ENCODE measurements at regions not wholly inside any gene's neighbourhood (a gene's known extent, or its start where the extent isn't known, plus 50 kb on each side); places are given as distances from the start of the nearest gene placed in this dataset.
"Not testable (repeated sequence)": the region's sequence is repeated elsewhere in the genome, so short reads cannot be mapped to it uniquely, and the experiment has no call there.

DNA sequence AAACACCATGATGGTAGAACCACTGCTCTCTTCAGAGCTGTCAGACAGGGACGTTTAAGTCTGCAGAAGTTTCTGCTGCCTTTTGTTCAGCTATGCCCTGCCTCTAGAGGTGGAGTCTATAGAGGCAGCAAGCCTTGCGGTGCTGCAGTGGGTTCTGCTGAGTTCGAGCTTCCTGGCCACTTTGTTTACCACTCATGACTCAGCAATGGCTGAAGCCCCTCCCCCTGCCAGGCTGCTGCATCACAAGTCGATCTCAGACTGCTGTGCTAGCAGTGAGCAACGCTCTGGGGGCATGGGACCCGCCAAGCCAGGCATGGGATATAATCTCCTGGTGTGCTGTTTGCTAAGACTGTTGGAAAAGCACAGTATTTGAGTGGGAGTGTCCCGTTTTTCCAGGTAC, 229.5 kb upstream of the WDFY3 start:
- POLR2A ChIA-PET; FAIRE-seq; H3K4me1 ChIP-seq; H3K9me3 ChIP-seq; TF ChIP-seq FOSL2 (IDR thresholded peaks at IDR 0.05): not testable (repeated sequence)
- peak; percentile 89 to 97 for ATAC-seq
- Histone ChIP-seq H3K4me3 (peak overlapping the region; percentile 34), H3K27ac (peak overlapping the region; percentile 72 to 85), H3K4me2 (peak overlapping the region; percentile 68)
- WGBS (ENCODE audit: missing lambda C conversion rate), result 7% methylated on average over 2 of the region's 7 CpGs
- peak; percentile 18 to 89 for DNase-seq (ENCODE audit: low read depth in 1 of 2, low spot score in 1 of 2)
- CTCF ChIA-PET, result interaction anchor here (0.9 kb wide), 1 partner anchor 41 kb away, joined by 3 read pairs; no protein-coding TSS in a partner anchor
- TF ChIP-seq MAX (IDR thresholded peaks at IDR 0.05) (0 out of 2 replicates have a peak, but pooled peaks have one; percentile 30), FOSL2 (CRISPR knock-in tag; IDR thresholded peaks at IDR 0.05) (peak; percentile 64), MAFK (IDR thresholded peaks at IDR 0.05; ENCODE audit: partially characterized antibody) (peak; percentile 89), NFE2L2 (conservative IDR thresholded peaks at IDR 0.05; ENCODE audit: low read length) (peak; percentile 32; the same call in 1 of the 2 replicates)

DNA sequence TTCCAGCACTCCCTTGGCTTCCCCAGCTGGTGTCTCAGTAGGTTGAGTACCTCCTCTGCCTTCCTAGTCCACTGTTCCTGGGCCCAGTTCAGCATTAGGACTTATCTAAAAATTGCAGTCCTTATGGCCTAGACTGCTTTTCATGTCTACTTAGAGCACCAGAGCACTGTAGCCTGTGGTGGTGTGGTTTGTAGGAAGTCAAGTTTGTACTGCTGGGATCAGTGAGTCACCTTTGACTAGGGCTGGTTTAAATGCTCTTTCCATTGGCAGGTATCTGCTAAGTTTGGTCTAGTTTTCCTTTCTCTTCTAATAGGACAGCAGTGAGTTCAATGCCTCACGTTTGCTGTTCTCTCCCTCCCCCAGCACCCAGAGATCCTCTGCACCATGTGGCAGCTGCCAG, 233.6 kb upstream of the WDFY3 start:
- no peaks in the 10 kb centered on the region; the same call in 2 of the 3 replicates for H3K9me3 ChIP-seq
- H3K27ac ChIP-seq, result no peak overlapping the region
- 45% methylated on average over 1 of the region's 1 CpG for WGBS (ENCODE audit: missing lambda C conversion rate)
- CTCF ChIA-PET, result no interaction called here
- ATAC-seq (no peak), FAIRE-seq (no peak), DNase-seq (ENCODE audit: low read depth in 1 of 2, low spot score in 1 of 2) (no peak)
- H3K4me1 ChIP-seq, result peaks cover 7% of the 10 kb centered on the region; the same call in 1 of the 3 replicates
- POLR2A ChIA-PET, result no interaction called here
- no peak overlapping the region for H3K4me2 ChIP-seq
- H3K4me3 ChIP-seq, result no peak overlapping the region
- TF ChIP-seq FOSL2 (IDR thresholded peaks at IDR 0.05), result no peak
- no peak for TF ChIP-seq FOSL2 (CRISPR knock-in tag; IDR thresholded peaks at IDR 0.05)
- no peak for TF ChIP-seq ESRRA (IDR thresholded peaks at IDR 0.05; ENCODE audit: borderline replicate concordance, low read length)
- no peak for TF ChIP-seq NR3C1 (IDR thresholded peaks at IDR 0.05)
- TF ChIP-seq HMGXB4 (CRISPR knock-in tag; IDR thresholded peaks at IDR 0.05; ENCODE audit: borderline replicate concordance), result no peak
- no peak for TF ChIP-seq EHF (CRISPR knock-in tag; IDR thresholded peaks at IDR 0.05)
- TF ChIP-seq CBX8 (IDR thresholded peaks at IDR 0.05), result no peak
- TF ChIP-seq BHLHE40 (IDR thresholded peaks at IDR 0.05; ENCODE audit: low read depth, low read length), result no peak
- TF ChIP-seq HEYL (CRISPR knock-in tag; IDR thresholded peaks at IDR 0.05), result no peak
- TF ChIP-seq ZNF302 (CRISPR knock-in tag; IDR thresholded peaks at IDR 0.05), result no peak
- no peak for TF ChIP-seq EHMT2 (IDR thresholded peaks at IDR 0.05; ENCODE audit: low read depth)
- TF ChIP-seq HOXB13 (CRISPR knock-in tag; IDR thresholded peaks at IDR 0.05; ENCODE audit: low read depth), result no peak
- TF ChIP-seq HOXA7 (CRISPR knock-in tag; IDR thresholded peaks at IDR 0.05), result no peak

- no peak overlapping the region for H3K27ac ChIP-seq
- no peak for FAIRE-seq
- WGBS (ENCODE audit: missing lambda C conversion rate), result 36% methylated on average over 1 of the region's 1 CpG
- peaks cover 21% of the 10 kb centered on the region for H3K4me1 ChIP-seq
- POLR2A ChIA-PET, result no interaction called here
- CTCF ChIA-PET, result no interaction called here
- no peak for DNase-seq (ENCODE audit: low read depth in 1 of 2, low spot score in 1 of 2)
- H3K4me3 ChIP-seq, result no peak overlapping the region
- ATAC-seq, result no peak
- H3K9me3 ChIP-seq, result no peaks in the 10 kb centered on the region
- peak overlapping the region; percentile 51; the same call in 2 of the 3 replicates for H3K4me2 ChIP-seq
- TF ChIP-seq RNF2 (IDR thresholded peaks at IDR 0.05; ENCODE audit: borderline replicate concordance, low read depth), result no peak
- TF ChIP-seq EHF (CRISPR knock-in tag; IDR thresholded peaks at IDR 0.05), result no peak
- TF ChIP-seq JUNB (IDR thresholded peaks at IDR 0.05), result peak; percentile 62
- peak; percentile 23; the same call in 1 of the 2 replicates for TF ChIP-seq GATA3 (IDR thresholded peaks at IDR 0.05; ENCODE audit: borderline replicate concordance)
- peak in 1 of 2 experiments; percentile 56; a peak in 2 of 4 replicates for TF ChIP-seq CEBPB (IDR thresholded peaks at IDR 0.05)
- TF ChIP-seq FOSL2 (IDR thresholded peaks at IDR 0.05), result peak; percentile 27; the same call in 1 of the 2 replicates
- TF ChIP-seq FOSL2 (CRISPR knock-in tag; IDR thresholded peaks at IDR 0.05), result peak; percentile 49; the same call in 1 of the 2 replicates
These were observed 242.7 kb upstream of the WDFY3 start for GRCh38 chr4:85209161-85209560.

- WGBS (ENCODE audit: missing lambda C conversion rate), result 1% methylated on average over 3 of the region's 3 CpGs
- no peak for FAIRE-seq
- ATAC-seq, result no peak
- DNase-seq (ENCODE audit: low read depth in 1 of 2, low spot score in 1 of 2), result peak in 1 of 2 experiments; percentile 48
- no peak overlapping the region for H3K27ac ChIP-seq
- H3K4me1 ChIP-seq, result peaks cover 21% of the 10 kb centered on the region
- TF ChIP-seq GATA3 (IDR thresholded peaks at IDR 0.05; ENCODE audit: borderline replicate concordance), result peak; percentile 37; the same call in 1 of the 2 replicates
- TF ChIP-seq RCOR1 (IDR thresholded peaks at IDR 0.05; ENCODE audit: low read depth, low read length), result no peak
- ChIA-PET CTCF (no interaction called here), POLR2A (no interaction called here)
- H3K9me3 ChIP-seq, result no peaks in the 10 kb centered on the region
- peak overlapping the region; percentile 51 for H3K4me2 ChIP-seq
- no peak overlapping the region for H3K4me3 ChIP-seq
These were observed 243.9 kb upstream of the WDFY3 start for GRCh38 chr4:85210353-85210752.

DNA sequence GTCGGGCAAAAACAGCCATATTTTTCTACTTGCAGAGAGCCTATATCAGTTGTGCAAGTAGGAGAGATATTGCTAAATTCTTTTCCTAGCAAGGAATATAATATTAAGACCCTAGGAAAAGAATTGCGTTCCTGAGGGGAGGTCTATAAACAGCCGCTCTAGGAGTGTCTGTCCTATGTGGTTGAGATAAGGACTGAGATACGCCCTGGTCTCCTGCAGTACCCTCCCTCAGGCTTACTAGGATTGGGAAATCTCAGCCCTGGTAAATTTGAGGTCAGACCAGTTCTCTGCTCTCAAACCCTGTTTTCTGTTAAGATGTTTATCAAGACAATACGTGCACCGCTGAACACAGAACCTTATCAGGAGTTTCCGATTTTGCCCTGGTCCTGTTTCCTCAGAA, 250.1 kb upstream of the WDFY3 start:
- H3K9me3 ChIP-seq; FAIRE-seq; H3K27ac ChIP-seq; ATAC-seq; DNase-seq (ENCODE audit: low read depth in 1 of 2, low spot score in 1 of 2); CTCF ChIA-PET; POLR2A ChIA-PET; H3K4me1 ChIP-seq; H3K4me2 ChIP-seq; H3K4me3 ChIP-seq: not testable (repeated sequence)
- WGBS (ENCODE audit: missing lambda C conversion rate), result 76% methylated on average over 7 of the region's 7 CpGs
